Nephron progenitor cell (in vitro differentiated cells): ENCODE measurements at regions not wholly inside any gene's neighbourhood (a gene's known extent, or its start where the extent isn't known, plus 50 kb on each side); places are given as distances from the start of the nearest gene placed in this dataset.

Experiments
- DNase-seq: peaks from one replicate; pipeline ENCODE4 v3.0.0; 2021
- H3K27ac Mint-ChIP-seq: 2 replicates; pipeline ENCODE4 v1.8.0; 2021; ENCODE audit warnings: mild to moderate bottlenecking, moderate library complexity, mixed read lengths
- H3K27me3 Mint-ChIP-seq: 2 replicates; pipeline ENCODE4 v1.8.0; 2021; ENCODE audit warnings: mild to moderate bottlenecking, low read depth, mixed read lengths; ENCODE audit not compliant: poor library complexity
- H3K36me3 Mint-ChIP-seq: 2 replicates; pipeline ENCODE4 v1.8.0; 2021; ENCODE audit warnings: low read depth, mixed read lengths
- H3K4me1 Mint-ChIP-seq: 2 replicates; pipeline ENCODE4 v1.8.0; 2021; ENCODE audit warnings: mixed read lengths
- H3K4me3 Mint-ChIP-seq: 2 replicates; pipeline ENCODE4 v1.8.0; 2021; ENCODE audit warnings: mild to moderate bottlenecking, moderate library complexity, mixed read lengths
- H3K9me3 Mint-ChIP-seq: 2 replicates; pipeline ENCODE4 v1.8.0; 2021; ENCODE audit warnings: mild to moderate bottlenecking, moderate library complexity, mixed read lengths
- TF ChIP-seq, protein P1 (sequence below): fragments of 200-600 bp; sonication (generic); IDR thresholded peaks from 2 replicates; pipeline ENCODE4 v1.5.0; 2021; ENCODE audit warnings: antibody characterized with exemption

DNA sequence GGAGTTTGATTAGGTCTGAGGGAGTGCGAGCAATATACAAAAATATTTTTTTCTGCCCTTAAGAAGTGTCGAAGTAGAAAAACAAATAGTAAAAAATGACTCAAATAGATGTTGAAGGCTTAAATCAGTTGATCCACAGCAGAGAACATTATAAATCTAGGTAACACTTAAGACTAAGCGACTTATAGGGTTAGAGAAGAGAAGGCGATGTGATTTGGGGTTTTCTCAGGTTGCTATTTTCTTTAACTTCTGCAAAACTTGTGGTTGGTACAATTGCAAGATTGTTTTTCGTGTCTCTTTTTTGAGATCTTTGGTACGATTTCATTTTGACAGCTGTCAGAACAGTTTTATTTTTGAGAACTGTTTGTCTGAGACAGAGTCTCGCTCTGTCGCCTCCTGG, 1479.5 kb downstream of the PCDH7 start:
- H3K9me3 Mint-ChIP-seq: peaks cover 8% of the 10 kb centered on the region
- no peak overlapping the region for H3K27ac Mint-ChIP-seq
- DNase-seq: no peak
- TF ChIP-seq, protein P1, sequence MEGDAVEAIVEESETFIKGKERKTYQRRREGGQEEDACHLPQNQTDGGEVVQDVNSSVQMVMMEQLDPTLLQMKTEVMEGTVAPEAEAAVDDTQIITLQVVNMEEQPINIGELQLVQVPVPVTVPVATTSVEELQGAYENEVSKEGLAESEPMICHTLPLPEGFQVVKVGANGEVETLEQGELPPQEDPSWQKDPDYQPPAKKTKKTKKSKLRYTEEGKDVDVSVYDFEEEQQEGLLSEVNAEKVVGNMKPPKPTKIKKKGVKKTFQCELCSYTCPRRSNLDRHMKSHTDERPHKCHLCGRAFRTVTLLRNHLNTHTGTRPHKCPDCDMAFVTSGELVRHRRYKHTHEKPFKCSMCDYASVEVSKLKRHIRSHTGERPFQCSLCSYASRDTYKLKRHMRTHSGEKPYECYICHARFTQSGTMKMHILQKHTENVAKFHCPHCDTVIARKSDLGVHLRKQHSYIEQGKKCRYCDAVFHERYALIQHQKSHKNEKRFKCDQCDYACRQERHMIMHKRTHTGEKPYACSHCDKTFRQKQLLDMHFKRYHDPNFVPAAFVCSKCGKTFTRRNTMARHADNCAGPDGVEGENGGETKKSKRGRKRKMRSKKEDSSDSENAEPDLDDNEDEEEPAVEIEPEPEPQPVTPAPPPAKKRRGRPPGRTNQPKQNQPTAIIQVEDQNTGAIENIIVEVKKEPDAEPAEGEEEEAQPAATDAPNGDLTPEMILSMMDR: no peak
- no peak overlapping the region for H3K4me3 Mint-ChIP-seq
- H3K36me3 Mint-ChIP-seq: no peaks in the 10 kb centered on the region
- no peaks in the 10 kb centered on the region for H3K27me3 Mint-ChIP-seq
- peaks cover 7% of the 10 kb centered on the region for H3K4me1 Mint-ChIP-seq

DNA sequence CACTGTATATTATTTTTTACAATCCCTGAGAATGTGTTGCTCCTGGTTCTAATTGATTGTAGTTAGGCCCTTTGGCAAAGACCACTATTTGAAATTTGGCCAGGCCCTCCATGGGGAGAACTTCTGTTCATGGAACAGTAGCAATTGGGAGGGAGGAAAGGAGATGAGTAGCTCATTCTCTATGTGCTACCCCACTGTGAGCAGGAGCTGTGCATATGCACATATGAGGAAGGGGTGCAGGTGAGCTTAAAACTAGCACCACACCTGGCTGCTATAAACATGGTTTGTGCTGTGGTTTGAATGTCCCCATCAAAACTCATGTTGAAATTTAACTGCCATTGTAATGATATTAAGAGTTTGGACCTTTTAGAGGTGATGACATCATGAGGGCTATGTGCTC, 1483.2 kb downstream of the PCDH7 start:
- TF ChIP-seq, protein P1: no peak
- peaks cover 21% of the 10 kb centered on the region for H3K9me3 Mint-ChIP-seq
- no peaks in the 10 kb centered on the region for H3K27me3 Mint-ChIP-seq
- DNase-seq: no peak
- H3K4me1 Mint-ChIP-seq: no peaks in the 10 kb centered on the region
- no peak overlapping the region for H3K27ac Mint-ChIP-seq
- no peaks in the 10 kb centered on the region for H3K36me3 Mint-ChIP-seq
- no peak overlapping the region for H3K4me3 Mint-ChIP-seq

DNA sequence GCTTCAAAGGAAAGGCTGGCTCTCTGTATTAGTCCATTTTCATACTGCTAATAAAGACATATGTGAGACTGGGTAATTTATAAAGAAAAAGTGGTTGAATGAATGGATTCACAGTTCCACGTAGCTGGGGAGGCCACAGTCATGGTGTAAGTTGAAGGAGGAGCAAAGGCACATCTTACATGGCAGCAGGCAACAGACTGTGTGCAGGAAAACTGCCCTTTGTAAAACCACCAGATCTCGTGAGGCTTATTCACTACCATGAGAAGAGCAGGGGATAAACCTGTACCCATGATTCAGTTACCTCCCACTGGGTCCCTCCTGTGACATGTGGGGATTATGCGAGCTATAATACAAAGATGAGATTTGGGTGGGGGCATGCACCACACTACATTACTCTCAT, 1486.6 kb downstream of the PCDH7 start:
- no peaks in the 10 kb centered on the region for H3K4me1 Mint-ChIP-seq
- TF ChIP-seq, protein P1: no peak
- DNase-seq: no peak
- H3K36me3 Mint-ChIP-seq: no peaks in the 10 kb centered on the region
- peaks cover 28% of the 10 kb centered on the region for H3K9me3 Mint-ChIP-seq
- no peak overlapping the region for H3K4me3 Mint-ChIP-seq
- no peaks in the 10 kb centered on the region for H3K27me3 Mint-ChIP-seq
- no peak overlapping the region for H3K27ac Mint-ChIP-seq

DNA sequence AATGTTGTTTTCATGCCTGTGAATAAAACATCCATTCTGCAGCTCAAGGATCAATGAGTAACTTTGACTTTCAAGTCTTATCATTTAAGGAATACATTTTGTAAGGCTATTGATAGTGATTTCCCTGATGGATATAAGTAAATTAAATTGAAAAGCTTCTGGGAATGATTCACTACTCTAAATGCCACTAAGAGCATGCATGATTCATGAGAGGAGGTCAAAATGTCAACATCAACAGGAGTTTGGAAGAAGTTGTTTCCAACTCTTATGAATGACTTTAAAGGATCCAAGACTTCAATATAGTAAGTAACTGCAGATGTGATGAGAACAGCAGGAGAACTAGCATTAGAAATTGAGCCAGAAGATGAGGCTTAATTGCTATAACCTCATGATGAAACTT, 1487.3 kb downstream of the PCDH7 start:
- DNase-seq: no peak
- H3K36me3 Mint-ChIP-seq: no peaks in the 10 kb centered on the region
- H3K27ac Mint-ChIP-seq: no peak overlapping the region
- H3K27me3 Mint-ChIP-seq: no peaks in the 10 kb centered on the region
- no peaks in the 10 kb centered on the region for H3K4me1 Mint-ChIP-seq
- peaks cover 28% of the 10 kb centered on the region for H3K9me3 Mint-ChIP-seq
- no peak overlapping the region for H3K4me3 Mint-ChIP-seq
- TF ChIP-seq, protein P1: no peak

DNA sequence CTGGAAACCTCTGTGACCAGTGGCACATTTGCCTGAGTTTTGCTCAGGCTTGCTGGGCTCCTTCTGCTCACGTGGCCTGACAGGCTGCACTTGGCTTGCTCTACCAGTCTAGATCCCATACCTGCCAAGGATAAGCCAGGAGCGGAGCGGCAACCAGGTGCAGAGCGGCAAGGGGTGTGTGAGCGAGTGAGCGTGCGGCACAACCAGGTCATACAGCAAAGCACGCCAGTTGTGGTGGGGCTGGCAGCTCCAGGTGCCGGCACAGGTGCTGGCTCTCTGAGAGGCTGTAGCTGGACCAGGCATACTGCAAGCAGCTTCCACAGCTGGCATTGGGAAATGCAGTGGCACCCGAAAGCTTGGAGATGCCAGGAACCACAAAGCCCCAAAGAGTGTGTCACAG, 1495.1 kb downstream of the PCDH7 start:
- Mint-ChIP-seq H3K27ac (no peak overlapping the region), H3K27me3 (no peaks in the 10 kb centered on the region), H3K4me1 (no peaks in the 10 kb centered on the region), H3K36me3 (no peaks in the 10 kb centered on the region), H3K9me3 (no peaks in the 10 kb centered on the region), H3K4me3 (no peak overlapping the region)
- DNase-seq: no peak
- TF ChIP-seq, protein P1: no peak

DNA sequence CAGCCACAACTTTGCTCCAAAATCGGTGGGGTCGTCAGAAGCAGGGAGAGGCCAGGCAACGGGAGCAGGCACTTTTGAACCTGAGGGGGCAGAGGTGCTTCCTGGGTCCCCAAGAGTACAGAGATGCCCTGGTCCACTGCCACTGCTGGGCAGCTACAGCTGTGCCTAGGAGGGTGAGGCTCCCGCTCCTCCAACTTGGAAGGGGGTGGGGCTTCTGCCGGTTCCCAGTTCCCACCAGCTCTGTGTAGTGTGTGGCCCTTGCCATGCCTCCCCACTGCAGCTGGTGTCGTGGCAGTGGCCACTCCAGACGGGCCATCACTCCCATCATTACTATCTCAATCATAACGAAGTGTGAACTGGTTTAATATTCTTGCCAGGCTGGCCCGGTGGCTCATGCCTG, 1496.3 kb downstream of the PCDH7 start:
- DNase-seq: no peak
- H3K27ac Mint-ChIP-seq: no peak overlapping the region
- no peaks in the 10 kb centered on the region for H3K27me3 Mint-ChIP-seq
- no peaks in the 10 kb centered on the region for H3K36me3 Mint-ChIP-seq
- no peak overlapping the region for H3K4me3 Mint-ChIP-seq
- TF ChIP-seq, protein P1: no peak
- no peaks in the 10 kb centered on the region for H3K4me1 Mint-ChIP-seq
- no peaks in the 10 kb centered on the region for H3K9me3 Mint-ChIP-seq
